ENCODE measurements at regions not wholly inside any gene's neighbourhood (a gene's known extent, or its start where the extent isn't known, plus 50 kb on each side); places are given as distances from the start of the nearest gene placed in this dataset.

DNA sequence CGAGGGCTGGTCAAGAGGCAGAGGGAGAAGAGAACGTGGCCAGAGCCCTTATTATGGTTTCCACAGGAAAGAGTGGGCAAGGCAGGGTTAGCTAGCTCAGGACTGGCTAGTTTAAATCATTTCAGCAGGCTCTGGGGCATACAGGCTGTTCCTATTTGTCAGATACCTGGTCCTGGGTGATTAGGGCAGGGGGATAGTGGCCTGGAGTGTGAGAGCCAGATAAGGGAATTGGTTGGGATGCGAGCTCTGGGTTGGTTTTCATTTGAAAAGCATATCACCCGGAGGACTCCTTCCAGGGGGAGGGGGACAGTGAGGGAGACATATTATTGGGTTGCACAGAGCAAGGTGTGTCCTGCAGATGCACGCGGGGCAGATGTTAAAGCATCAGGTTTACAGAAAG, 75.3 kb upstream of the CLDN10 start:
- TF ChIP-seq EZH2 (IDR thresholded peaks at IDR 0.05) (no peak), POLR2AphosphoS5 (IDR thresholded peaks at IDR 0.05; ENCODE audit: borderline replicate concordance, low read depth, low read length) (no peak)

All from SK-N-MC (cell line).